Lower leg skin (tissue), 3 donors: ENCODE measurements at regions not wholly inside any gene's neighbourhood (a gene's known extent, or its start where the extent isn't known, plus 50 kb on each side); places are given as distances from the start of the nearest gene placed in this dataset.
"Not testable (repeated sequence)": the region's sequence is repeated elsewhere in the genome, so short reads cannot be mapped to it uniquely, and the experiment has no call there.

Source experiments
- POLR2A ChIP-seq, 2 donors: fragments of 450-650 bp; IDR thresholded peaks; one replicate each; pipeline ENCODE4 v1.6.1; 2016 to 2017; ENCODE audit warnings: antibody characterized with exemption in 2 of 2, mild to moderate bottlenecking in 1 of 2, moderate library complexity in 1 of 2
- TF ChIP-seq, protein P1 (sequence below), 3 donors: fragments of 450-650 bp; IDR thresholded peaks; one replicate each; pipeline ENCODE4 v1.5.1; 2016; ENCODE audit warnings: antibody characterized with exemption in 3 of 3, mild to moderate bottlenecking in 3 of 3, moderate library complexity in 2 of 3

DNA sequence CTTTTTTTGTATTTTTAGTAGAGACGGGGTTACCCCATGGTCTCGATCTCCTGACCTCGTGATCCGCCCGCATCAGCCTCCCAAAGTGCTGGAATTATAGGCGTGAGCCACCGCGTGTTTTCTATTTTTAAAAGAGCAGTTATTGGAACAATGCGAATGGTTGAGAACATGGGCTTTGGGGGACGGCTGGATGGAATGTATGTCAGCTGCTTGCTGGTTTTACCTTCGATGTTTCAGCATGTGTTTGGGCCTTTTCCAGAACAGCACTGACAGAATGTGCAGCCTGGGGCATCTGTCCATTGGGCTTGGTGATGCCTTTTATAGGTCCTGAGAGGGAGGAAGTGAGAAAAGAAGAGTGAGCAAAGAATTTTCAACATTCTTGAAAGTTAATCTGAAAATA is 73.4 kb upstream of the ABI1 start:
- TF ChIP-seq, protein P1, sequence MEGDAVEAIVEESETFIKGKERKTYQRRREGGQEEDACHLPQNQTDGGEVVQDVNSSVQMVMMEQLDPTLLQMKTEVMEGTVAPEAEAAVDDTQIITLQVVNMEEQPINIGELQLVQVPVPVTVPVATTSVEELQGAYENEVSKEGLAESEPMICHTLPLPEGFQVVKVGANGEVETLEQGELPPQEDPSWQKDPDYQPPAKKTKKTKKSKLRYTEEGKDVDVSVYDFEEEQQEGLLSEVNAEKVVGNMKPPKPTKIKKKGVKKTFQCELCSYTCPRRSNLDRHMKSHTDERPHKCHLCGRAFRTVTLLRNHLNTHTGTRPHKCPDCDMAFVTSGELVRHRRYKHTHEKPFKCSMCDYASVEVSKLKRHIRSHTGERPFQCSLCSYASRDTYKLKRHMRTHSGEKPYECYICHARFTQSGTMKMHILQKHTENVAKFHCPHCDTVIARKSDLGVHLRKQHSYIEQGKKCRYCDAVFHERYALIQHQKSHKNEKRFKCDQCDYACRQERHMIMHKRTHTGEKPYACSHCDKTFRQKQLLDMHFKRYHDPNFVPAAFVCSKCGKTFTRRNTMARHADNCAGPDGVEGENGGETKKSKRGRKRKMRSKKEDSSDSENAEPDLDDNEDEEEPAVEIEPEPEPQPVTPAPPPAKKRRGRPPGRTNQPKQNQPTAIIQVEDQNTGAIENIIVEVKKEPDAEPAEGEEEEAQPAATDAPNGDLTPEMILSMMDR (IDR thresholded peaks at IDR 0.05), result not testable (repeated sequence)
- TF ChIP-seq POLR2A (IDR thresholded peaks at IDR 0.05), result not testable (repeated sequence)
